Fibroblast of pulmonary artery (primary cell): ENCODE measurements at regions not wholly inside any gene's neighbourhood (a gene's known extent, or its start where the extent isn't known, plus 50 kb on each side); places are given as distances from the start of the nearest gene placed in this dataset.

ENCODE experiments used
- DNase-seq: peaks from one replicate; pipeline ENCODE4 v3.0.0-alpha.2; 2010; ENCODE audit warnings: low read depth
- H3K4me3 ChIP-seq: replicated peaks from 2 replicates; pipeline ENCODE4 v1.5.1; 2011; ENCODE audit warnings: low read depth, mild to moderate bottlenecking, control low read depth, low read length, moderate library complexity
- CTCF ChIP-seq: IDR thresholded peaks from 2 replicates; pipeline ENCODE4 v1.5.1; 2011; ENCODE audit warnings: mild to moderate bottlenecking, control low read depth, low read length, inconsistent platforms; ENCODE audit errors: missing control alignments

- DNase-seq, result peak; percentile 16
- H3K4me3 ChIP-seq, result no peak overlapping the region
- TF ChIP-seq CTCF, result no peak
These were observed 406.9 kb downstream of the LRFN5 start for GRCh38 chr14:42013559-42013958.

GRCh38 chr14:42013153-42013552, 406.5 kb downstream of the LRFN5 start:
- no peak for TF ChIP-seq CTCF
- no peak for DNase-seq
- no peak overlapping the region for H3K4me3 ChIP-seq

GRCh38 chr14:42011221-42011620, 404.5 kb downstream of the LRFN5 start:
- no peak for DNase-seq
- no peak for TF ChIP-seq CTCF
- no peak overlapping the region for H3K4me3 ChIP-seq

- no peak for TF ChIP-seq CTCF
These were observed 397.6 kb downstream of the LRFN5 start for GRCh38 chr14:42004321-42004720.

GRCh38 chr14:42002141-42002540, 395.5 kb downstream of the LRFN5 start:
- TF ChIP-seq CTCF, result no peak
- DNase-seq, result peak; percentile 42

More at GRCh38 chr14:42004321-42004720, 397.6 kb downstream of the LRFN5 start:
- no peak for DNase-seq
- no peak overlapping the region for H3K4me3 ChIP-seq

GRCh38 chr14:42001431-42001830, 394.8 kb downstream of the LRFN5 start:
- DNase-seq, result peak; percentile 27
- H3K4me3 ChIP-seq, result no peak overlapping the region
- TF ChIP-seq CTCF, result no peak

More at GRCh38 chr14:42002141-42002540, 395.5 kb downstream of the LRFN5 start:
- H3K4me3 ChIP-seq, result no peak overlapping the region

GRCh38 chr14:42000450-42000849, 393.8 kb downstream of the LRFN5 start:
- no peak for DNase-seq
- no peak for TF ChIP-seq CTCF
- no peak overlapping the region for H3K4me3 ChIP-seq
